Ammon's horn (tissue), 1 donor: ENCODE measurements at regions not wholly inside any gene's neighbourhood (a gene's known extent, or its start where the extent isn't known, plus 50 kb on each side); places are given as distances from the start of the nearest gene placed in this dataset.

Experiments
- DNase-seq: peaks from one replicate; pipeline ENCODE4 v3.0.0-alpha.2; 2016; ENCODE audit warnings: low spot score

GRCh38 chr4:13181681-13182080, 302.5 kb downstream of the RAB28 start:
- no peak for DNase-seq

- DNase-seq = no peak
Observed at GRCh38 chr4:13180701-13181100, 303.4 kb downstream of the RAB28 start.

DNA sequence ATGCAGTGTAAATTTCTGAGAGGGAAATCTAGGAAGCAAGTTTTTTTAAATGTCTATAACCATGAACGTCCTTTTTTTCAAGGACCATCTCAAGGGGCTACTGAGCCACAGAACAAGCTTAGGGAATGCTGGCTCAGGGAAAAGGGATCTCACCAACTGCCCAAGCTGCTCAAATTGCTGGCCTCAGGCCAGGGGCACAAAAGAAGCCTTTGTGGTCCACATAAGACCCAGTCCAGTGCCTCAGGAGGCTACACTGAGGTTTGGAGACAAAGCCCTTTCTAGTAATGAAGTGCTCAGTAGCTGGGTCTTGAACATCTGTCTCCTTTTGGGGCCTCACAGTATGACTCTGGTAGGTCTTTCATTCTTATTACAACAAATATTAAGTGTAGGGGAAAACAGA, 305.5 kb downstream of the RAB28 start:
- DNase-seq = peak; percentile 14

DNA sequence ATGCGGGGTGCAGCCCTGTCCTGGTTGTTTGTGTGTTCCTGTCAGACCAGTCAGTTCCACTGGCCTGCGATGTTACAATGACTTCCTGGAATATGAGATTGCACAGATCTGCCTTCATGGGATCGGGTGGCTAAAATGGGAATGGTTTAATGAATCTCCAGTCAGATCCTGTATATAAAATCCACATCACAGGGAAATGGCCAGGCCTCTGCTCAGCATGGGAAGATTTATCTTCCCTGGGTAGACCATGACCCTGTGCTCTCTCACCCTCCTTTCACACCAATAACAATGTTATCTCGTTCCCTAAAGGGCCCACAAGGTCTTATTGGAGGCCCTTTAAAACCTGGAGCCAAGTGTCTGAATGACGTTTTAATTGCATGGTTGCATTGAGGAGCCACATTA, 307.4 kb downstream of the RAB28 start:
- DNase-seq = no peak

DNA sequence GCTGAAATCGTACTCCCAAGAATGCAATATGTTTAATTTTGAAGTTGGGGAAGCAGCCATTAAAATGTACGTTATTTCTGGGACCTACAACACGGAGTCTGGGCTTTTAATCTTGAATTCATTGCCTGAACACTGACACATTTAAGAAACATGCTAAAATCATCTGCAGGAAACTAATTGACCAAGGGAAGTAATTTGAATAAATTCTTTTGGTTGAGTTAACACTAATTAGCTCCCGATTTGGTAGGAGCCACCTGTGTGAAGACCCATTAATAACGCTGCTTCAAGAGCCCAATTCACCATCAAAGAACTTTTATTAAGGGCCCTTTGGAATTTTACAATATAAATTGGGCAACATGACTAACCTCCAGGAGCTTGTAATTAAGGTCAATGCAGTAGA, 309.2 kb downstream of the RAB28 start:
- no peak for DNase-seq

DNA sequence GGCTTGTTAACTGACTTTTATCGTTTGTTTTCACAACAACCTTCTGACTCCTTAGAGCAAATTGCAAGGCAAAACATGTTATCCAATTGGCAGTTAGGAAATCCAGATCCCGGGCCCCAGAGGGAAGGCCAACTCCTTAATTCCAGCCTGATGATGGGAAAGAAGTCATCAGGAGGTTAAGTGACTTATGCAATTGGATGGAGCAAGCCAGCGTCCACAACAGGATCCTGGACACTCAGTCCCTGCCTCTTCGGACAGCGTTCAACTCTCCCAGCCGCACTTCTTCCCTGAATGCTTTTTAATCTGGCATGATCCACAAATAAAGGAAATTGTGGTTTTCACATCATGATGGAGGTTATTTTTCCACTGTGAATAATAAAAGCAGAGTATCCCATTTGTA, 310.1 kb downstream of the RAB28 start:
- DNase-seq = no peak

- DNase-seq = no peak
Observed at GRCh38 chr4:13171292-13172057, 312.7 kb downstream of the RAB28 start.

GRCh38 chr4:13169731-13170525, 314.2 kb downstream of the RAB28 start:
- no peak for DNase-seq

DNA sequence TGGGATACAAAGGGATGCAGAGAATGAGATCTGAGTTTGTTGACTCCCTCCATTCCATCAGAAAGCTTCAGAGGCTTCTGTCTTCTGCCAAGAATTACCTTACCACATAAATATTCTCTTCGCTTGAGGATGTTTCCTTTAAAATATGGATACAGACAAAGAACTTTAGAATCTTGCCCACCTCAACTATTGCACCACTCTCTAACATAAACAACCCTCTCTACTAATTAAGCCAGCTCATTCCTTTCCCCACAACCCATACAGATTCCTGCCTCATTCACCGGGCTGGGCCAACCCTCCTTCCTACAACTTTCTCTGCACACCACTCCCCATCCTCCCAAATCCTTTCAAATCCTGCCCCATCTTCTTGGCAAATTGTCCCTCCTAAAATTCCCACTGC, 315.8 kb downstream of the RAB28 start:
- no peak for DNase-seq

- no peak for DNase-seq
Observed at GRCh38 chr4:13166214-13166613, 317.9 kb downstream of the RAB28 start.

DNA sequence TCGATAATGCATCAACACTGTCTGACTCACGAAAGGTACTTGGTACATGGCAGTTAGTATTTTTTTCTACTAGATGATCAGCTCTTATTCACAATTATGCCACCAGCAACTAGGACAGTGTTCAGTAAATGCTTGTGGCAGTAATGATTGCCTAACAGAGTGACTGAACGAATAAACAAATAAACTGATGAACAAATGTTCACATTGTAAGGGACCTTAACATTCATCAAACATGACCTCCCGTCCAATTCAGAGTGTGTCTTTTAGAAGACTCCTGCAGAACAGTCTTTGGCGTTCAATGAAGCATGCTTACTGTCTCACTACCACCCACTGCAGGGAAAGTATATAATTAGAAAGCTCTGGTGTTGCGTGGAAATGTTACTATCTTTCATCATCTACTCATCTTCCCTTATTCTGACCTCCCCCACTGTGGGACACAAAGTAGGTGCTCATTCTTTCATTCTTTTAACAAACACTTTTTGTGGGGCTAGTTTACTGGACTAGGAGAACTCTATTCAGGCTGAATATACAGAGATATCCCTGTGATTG, 319.3 kb downstream of the RAB28 start:
- no peak for DNase-seq

DNA sequence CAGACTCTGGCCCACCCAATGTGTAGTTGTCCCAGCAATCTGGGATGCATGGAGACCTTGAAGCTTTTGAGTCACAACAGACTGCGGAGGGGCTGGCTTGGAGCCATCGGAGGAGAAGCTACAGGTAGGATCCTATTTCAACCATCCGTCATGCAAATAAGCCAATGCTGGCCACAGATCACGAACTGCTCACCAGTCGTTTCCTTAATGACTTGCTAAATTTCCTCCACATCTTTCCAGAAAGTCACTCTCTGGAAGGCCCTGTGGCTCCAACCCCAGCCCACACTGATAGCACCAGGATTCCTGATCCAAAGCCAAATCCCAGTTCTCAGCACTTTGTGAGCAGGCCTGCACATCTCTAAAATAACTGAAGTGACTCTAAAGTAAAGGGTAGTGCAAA, 321.3 kb downstream of the RAB28 start:
- DNase-seq = no peak

DNA sequence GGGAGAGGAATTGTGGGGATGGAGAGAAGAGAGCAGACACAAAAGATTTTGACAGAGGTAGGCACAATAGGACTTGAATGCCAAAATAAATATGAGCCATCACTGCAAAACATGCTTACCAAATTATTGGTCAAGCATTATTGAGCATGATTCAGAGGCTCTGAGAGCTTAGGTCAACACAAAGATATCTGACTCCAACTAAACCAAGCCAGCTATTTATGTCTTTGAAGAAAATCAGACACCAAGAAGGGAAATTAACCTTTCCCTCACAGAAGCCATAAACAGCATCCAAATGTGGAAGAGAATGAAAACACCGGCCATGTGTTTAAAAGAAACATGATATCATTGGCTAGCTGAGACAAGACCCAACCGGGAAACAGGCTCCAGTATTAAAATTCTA, 323.2 kb downstream of the RAB28 start:
- DNase-seq = no peak

DNA sequence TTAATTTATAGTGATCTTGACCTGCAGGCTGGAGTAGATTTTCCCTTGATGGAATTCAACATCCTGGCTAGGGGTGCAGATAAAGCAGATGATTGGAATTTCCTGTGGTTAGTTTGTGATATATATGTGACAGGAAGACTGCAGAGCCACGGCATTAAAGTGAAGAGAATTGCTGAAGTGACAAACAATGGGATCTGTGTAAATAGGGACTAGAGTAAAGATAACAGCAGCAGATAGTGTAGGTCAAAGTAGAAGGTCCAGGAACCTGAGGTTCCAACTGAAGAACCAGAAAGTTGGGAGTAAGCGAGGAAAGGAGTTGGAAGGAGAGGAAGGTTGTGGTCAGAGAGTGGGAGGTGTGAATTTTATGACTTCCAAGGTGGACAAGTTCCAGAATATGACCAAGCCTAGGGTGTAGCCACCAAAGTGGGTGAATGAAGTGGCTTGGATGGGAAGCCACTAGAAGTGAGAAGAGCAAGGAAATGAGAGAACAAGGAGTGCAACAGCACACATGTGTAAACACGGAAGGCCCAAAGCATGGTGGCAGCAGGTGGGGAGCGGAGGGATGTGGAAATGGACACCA, 325.0 kb downstream of the RAB28 start:
- DNase-seq = no peak

DNA sequence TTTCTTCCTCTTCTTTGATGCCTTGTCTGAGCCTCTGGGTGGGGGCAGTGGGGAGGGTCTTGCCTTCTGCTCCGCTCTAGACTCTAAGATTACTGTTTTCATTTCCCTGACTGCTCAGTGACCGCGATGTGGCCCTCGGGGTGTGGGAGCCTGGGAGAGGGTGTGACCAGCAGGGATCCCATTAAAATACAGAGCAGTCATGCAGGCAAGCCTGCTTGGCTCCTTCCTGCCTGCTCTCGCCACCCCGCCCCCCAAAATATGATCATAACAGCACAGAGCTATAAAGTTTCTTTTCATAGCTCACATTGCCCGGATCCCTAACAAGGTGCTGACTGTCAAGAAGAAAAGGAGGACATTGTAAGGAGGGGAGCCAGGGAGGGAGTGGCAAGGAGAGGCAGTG, 332.9 kb downstream of the RAB28 start:
- no peak for DNase-seq

DNA sequence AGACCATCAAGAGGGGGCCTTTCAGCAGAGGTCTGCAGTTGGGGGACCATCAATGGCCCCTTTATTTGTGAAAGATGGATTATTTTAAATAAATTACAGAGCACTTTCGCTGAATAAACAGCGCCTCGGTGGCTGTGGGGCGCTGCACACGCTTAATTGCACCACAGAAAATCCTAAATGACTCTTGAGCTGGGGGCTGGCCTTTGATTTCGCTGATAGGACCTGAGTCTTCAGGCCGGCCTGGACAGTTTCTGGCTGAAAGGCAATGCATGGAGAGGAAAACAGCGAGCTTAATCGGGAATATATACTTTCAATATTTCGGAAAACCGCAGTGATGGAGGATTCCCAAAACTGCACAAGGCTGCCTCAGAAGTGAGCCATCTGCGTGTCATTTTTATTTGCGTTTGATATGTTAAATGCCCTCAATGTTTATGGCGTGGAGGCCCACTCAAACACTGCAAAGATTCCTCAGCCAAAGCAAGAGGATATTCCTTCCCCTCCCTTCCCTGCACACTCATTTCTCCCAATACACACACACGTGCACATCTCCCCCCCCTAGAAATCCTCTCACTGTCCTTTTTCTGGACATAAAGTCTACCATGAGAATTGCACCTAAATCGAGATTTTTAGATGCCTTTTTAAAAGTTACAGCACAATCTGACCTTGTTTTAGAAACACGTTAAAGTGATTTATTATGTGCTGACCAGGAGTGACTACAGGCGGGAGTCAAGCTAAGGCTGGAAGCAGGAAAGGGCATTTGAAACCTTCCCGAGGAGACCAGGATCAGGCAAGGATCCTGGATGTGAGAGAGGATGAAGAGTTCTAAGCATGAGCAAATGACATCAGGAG, 340.7 kb downstream of the RAB28 start:
- DNase-seq = no peak

- no peak for DNase-seq
Observed at GRCh38 chr4:13142726-13143125, 341.4 kb downstream of the RAB28 start.

DNA sequence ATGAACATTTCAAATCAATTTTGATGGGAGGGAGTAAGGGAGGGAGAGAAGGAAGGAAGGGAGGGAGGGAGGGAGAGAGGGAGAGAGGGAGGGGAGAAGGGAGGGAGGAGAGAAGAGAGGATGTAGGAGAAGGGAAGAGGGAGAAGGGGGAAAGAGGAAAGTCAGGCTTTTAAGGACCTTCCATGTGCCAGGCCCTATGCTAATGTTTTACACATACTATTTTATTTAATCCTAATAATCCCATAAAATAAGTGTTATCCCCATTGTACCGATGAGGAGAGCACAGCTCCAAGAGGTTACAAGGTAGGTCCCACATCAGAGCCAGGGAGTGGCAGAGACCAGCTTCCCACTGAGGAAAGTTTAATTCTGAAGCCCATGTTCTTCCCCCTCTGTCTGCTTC, 341.9 kb downstream of the RAB28 start:
- DNase-seq = no peak

DNA sequence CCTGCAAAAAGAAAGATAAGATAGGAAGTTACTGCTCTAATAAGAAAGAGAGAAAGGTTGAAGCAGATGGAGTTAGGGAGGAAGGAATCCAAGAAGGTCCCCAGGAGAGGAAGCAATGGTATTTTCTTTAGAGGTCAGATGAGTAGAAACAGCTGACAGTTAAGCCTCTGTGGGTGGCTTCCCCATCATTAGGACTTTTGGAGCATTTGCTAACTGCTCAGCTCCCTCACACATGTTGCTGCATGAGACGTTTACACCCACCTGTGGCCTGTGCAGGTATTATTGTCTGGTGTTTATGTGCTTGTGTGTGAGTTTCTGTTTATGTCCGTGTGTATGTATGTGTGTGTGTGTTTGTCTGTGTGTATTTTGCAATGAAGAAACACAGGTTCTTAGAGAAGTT, 346.8 kb downstream of the RAB28 start:
- no peak for DNase-seq

DNA sequence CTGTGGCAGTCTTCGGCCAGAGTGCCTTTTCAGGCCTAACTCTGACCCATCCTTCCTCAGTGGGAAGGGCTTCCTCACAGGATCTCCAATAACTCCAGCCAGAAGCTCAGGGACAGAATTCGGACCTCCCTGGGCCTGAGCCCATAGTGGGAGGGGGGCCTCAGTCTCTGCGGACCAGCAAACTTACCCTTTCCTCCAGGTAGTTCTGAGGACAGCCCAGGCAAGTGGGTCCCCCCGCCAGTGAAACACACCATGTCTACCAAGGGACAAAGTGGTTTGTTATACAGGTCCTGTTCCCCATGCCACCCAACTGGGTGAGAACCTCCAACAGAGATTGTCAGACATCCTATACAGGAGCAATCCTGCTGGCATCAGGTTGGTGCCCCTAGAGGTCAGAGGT, 350.4 kb downstream of the RAB28 start:
- DNase-seq = no peak

- DNase-seq = no peak
Observed at GRCh38 chr4:13130848-13131247, 353.3 kb downstream of the RAB28 start.

- DNase-seq = no peak
Observed at GRCh38 chr4:13129095-13129494, 355.0 kb downstream of the RAB28 start.
